HEK293T (cell line): ENCODE measurements at regions not wholly inside any gene's neighbourhood (a gene's known extent, or its start where the extent isn't known, plus 50 kb on each side); places are given as distances from the start of the nearest gene placed in this dataset.

ENCODE experiments used
- CTCF ChIA-PET: fragments of 350-600 bp; formaldehyde crosslinking; extraction: SDS; loops from one replicate; lab custom pipeline; 2021; ENCODE audit warnings: antibody characterized with exemption, inconsistent platforms; lab: Yijun Ruan, JAX
- POLR2A ChIA-PET: fragments of 350-600 bp; formaldehyde crosslinking; extraction: SDS; loops from one replicate; lab custom pipeline; 2020; ENCODE audit warnings: antibody characterized with exemption, inconsistent platforms; lab: Yijun Ruan, JAX
- DNase-seq: peaks from one replicate; pipeline ENCODE4 v3.0.0; 2012; ENCODE audit warnings: mixed read lengths; ENCODE audit errors: extremely low spot score
- ARNT ChIP-seq: fragments of 450-650 bp; IDR thresholded peaks from 2 replicates; pipeline ENCODE4 v1.6.1; 2017; ENCODE audit warnings: mild to moderate bottlenecking
- BHLHE40 ChIP-seq: fragments of 450-650 bp; IDR thresholded peaks from 2 replicates; pipeline ENCODE4 v1.6.1; 2016; ENCODE audit warnings: mild to moderate bottlenecking, moderate library complexity, borderline replicate concordance
- CTBP1 ChIP-seq: fragments of 450-650 bp; IDR thresholded peaks from 2 replicates; pipeline ENCODE4 v1.6.1; 2016; ENCODE audit warnings: borderline replicate concordance
- ELF4 ChIP-seq: fragments of 450-650 bp; IDR thresholded peaks from 2 replicates; pipeline ENCODE4 v1.6.1; 2017; ENCODE audit warnings: antibody characterized with exemption
- FOXA1 ChIP-seq: fragments of 450-650 bp; IDR thresholded peaks from 2 replicates; pipeline ENCODE4 v1.6.1; 2016; ENCODE audit warnings: mild to moderate bottlenecking
- FOXK2 ChIP-seq: fragments of 450-650 bp; IDR thresholded peaks from 2 replicates; pipeline ENCODE4 v1.6.1; 2016; ENCODE audit warnings: mild to moderate bottlenecking
- FOXM1 ChIP-seq: fragments of 450-650 bp; IDR thresholded peaks from 2 replicates; pipeline ENCODE4 v1.6.1; 2017; ENCODE audit warnings: mild to moderate bottlenecking, borderline replicate concordance
- HDGF ChIP-seq: fragments of 450-650 bp; IDR thresholded peaks from 2 replicates; pipeline ENCODE4 v1.6.1; 2017; ENCODE audit warnings: antibody characterized with exemption, borderline replicate concordance
- L3MBTL2 ChIP-seq: fragments of 450-650 bp; conservative IDR thresholded peaks from 2 replicates; pipeline ENCODE4 v1.6.1; 2016; ENCODE audit warnings: mild to moderate bottlenecking
- LEF1 ChIP-seq: fragments of 450-650 bp; IDR thresholded peaks from 2 replicates; pipeline ENCODE4 v1.6.1; 2017; ENCODE audit warnings: mild to moderate bottlenecking, borderline replicate concordance
- NFRKB ChIP-seq: fragments of 450-650 bp; IDR thresholded peaks from 2 replicates; pipeline ENCODE4 v1.6.1; 2016; ENCODE audit warnings: mild to moderate bottlenecking, moderate library complexity
- SP1 ChIP-seq: fragments of 450-650 bp; IDR thresholded peaks from 2 replicates; pipeline ENCODE4 v1.6.1; 2017
- SUZ12 ChIP-seq: fragments of 450-650 bp; IDR thresholded peaks from 2 replicates; pipeline ENCODE4 v1.6.1; 2016; ENCODE audit warnings: mild to moderate bottlenecking
- TARDBP ChIP-seq: fragments of 450-650 bp; IDR thresholded peaks from 2 replicates; pipeline ENCODE4 v1.6.1; 2016
- ZNF384 ChIP-seq: fragments of 450-650 bp; IDR thresholded peaks from 2 replicates; pipeline ENCODE4 v1.6.1; 2016
- TF ChIP-seq, protein P1 (sequence below): fragments of 450-650 bp; IDR thresholded peaks from 2 replicates; pipeline ENCODE4 v1.6.1; 2016

- ChIA-PET POLR2A (no interaction called here), CTCF (no interaction called here)
- no peak for TF ChIP-seq SP1
- TF ChIP-seq SUZ12, result no peak
- TF ChIP-seq BHLHE40, result no peak
- TF ChIP-seq NFRKB, result no peak
- no peak for TF ChIP-seq TARDBP
- TF ChIP-seq FOXK2, result no peak
- TF ChIP-seq FOXA1, result no peak
- no peak for TF ChIP-seq ELF4
- DNase-seq, result no peak
These were observed 86.1 kb downstream of the TMEM167A start for GRCh38 chr5:82991059-82991458.

DNA sequence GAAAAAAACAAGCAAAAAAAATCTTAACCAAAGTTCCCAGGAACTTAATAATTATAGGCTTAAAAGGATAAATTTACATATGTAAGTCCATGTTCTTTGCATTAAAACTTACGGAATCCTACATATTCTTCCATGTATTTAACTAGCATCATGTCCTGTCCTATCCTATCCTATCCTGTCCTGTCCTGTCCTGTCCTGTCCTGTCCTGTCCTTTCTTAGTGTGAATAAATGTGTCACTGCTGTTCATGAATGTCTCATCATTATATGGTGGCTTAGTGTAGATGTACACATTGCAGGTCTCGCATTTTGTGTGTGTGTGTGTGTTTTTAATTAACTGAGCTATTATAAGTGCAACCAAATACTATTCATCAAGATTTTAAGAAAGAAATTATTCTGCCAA lies 90.0 kb downstream of the TMEM167A start:
- POLR2A ChIA-PET, result no interaction called here

DNA sequence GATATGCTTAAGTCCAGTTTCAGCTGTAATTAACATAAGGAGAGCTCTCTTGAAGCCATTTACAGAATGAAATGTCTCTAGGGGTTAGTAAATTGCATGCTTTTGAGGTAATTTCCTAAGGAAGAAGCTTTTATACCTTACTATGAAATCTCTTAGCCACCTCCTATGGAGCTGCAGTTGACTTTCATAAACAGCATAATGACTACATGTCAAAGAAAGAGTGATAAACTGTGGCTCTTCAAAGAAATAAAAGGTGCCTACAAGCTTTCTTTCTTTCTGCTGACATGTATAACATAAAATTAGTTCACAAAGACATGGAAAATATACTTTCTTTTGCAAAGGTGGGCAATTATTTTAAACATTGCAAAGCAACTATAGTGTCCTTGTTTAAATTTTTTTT lies 90.8 kb downstream of the TMEM167A start:
- CTCF ChIA-PET, result interaction anchor here (0.7 kb wide), 1 partner anchor 222 kb away, joined by 10 read pairs; no protein-coding TSS in a partner anchor
- POLR2A ChIA-PET, result interaction anchor here (0.9 kb wide), 1 partner anchor 164 kb away, joined by 3 read pairs; no protein-coding TSS in a partner anchor
- TF ChIP-seq TARDBP, result no peak
- TF ChIP-seq HDGF, result no peak
- no peak for TF ChIP-seq FOXM1
- no peak for TF ChIP-seq SP1
- TF ChIP-seq NFRKB, result no peak
- TF ChIP-seq L3MBTL2, result no peak
- TF ChIP-seq FOXA1, result no peak
- TF ChIP-seq, protein P1, sequence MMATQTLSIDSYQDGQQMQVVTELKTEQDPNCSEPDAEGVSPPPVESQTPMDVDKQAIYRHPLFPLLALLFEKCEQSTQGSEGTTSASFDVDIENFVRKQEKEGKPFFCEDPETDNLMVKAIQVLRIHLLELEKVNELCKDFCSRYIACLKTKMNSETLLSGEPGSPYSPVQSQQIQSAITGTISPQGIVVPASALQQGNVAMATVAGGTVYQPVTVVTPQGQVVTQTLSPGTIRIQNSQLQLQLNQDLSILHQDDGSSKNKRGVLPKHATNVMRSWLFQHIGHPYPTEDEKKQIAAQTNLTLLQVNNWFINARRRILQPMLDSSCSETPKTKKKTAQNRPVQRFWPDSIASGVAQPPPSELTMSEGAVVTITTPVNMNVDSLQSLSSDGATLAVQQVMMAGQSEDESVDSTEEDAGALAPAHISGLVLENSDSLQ, result peak; percentile 84
- no peak for TF ChIP-seq SUZ12
- TF ChIP-seq LEF1, result no peak
- TF ChIP-seq BHLHE40, result no peak
- TF ChIP-seq ELF4, result no peak
- TF ChIP-seq FOXK2, result no peak
- peak; percentile 85 for TF ChIP-seq CTBP1
- peak; percentile 57; the same call in 1 of the 2 replicates for TF ChIP-seq ARNT
- TF ChIP-seq ZNF384, result no peak; the same call in 1 of the 2 replicates
- DNase-seq, result no peak

More for the DNA sequence above, 90.0 kb downstream of the TMEM167A start:
- TF ChIP-seq CTBP1, result no peak
- TF ChIP-seq, protein P1, result no peak
- no peak for TF ChIP-seq TARDBP
- no peak for TF ChIP-seq HDGF
- TF ChIP-seq SUZ12, result no peak
- CTCF ChIA-PET, result no interaction called here
- no peak for DNase-seq

DNA sequence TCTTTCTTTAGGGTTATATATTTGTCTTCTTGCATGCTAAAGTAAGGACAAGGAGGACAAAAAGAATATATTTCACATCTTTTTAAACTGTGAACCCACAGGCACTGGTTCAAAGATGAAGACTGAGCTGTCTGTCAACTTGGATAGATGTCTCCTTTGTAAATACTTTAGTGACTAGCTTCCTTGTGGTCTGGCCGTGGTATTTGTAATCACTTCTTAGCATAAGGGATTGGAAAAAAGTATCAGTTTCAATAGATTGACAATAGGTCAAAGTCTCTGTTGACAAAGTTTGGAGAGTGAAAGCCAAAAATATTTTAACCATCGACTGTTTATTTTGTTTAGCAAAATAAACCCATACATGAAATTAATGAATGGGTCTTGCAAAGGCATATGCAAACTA lies 91.4 kb downstream of the TMEM167A start:
- TF ChIP-seq FOXM1, result no peak
- TF ChIP-seq, protein P1, result peak; percentile 77
- no peak for TF ChIP-seq NFRKB
- no peak for TF ChIP-seq LEF1
- no peak for TF ChIP-seq FOXK2
- TF ChIP-seq HDGF, result no peak
- ChIA-PET CTCF (interaction anchor here (0.6 kb wide), 1 partner anchor 464 kb away, joined by 3 read pairs; no protein-coding TSS in a partner anchor), POLR2A (interaction anchor here (0.9 kb wide), 1 partner anchor 164 kb away, joined by 3 read pairs; no protein-coding TSS in a partner anchor)
- no peak for DNase-seq

DNA sequence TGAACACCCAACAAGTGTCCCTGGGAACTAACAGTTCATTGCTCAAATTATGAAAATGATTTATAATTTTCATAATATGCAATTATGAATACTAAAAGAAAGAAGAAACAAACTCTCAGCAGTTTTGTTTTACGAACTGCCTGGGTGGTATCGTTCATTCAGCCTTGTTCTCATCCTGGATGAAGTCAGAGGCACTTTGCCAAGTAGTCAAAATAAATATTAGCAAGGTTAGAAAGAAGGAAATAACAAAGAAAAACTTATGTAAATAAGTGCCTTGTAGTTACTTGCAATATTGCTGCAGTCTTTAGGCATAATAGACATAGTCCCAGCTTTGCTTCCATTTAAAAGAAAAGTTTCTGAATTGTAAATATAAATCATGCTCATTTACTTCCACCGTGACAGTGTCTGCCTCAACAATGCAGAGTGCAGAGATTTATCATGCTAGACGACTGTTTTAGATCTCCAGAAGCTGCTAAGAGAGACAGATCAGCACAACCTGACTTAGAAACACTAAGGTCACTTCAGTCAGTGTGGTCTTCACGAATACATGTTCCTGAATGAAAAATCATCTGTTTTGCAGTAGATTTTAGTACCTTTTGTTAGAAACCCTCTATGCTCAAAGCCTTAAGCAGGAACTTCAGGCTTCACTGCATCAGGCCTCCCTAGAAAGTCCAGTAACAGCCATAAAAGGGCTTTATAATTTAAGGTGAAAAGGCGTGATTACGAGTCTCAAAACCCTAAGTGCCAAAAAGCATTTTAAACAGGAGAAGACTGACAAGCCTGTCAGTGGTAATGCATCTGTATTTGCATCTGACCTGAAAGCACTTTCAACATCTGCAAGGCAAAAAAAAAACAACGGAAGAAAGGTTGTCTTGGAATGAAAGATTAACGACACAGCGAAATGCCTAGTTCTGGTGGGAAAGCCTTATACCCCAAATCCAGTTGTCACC lies 92.1 kb downstream of the TMEM167A start:
- ChIA-PET POLR2A (no interaction called here), CTCF (no interaction called here)
- TF ChIP-seq BHLHE40, result no peak
- TF ChIP-seq FOXK2, result no peak
- TF ChIP-seq FOXA1, result no peak
- TF ChIP-seq ELF4, result no peak
- TF ChIP-seq SUZ12, result no peak
- no peak for TF ChIP-seq FOXM1
- TF ChIP-seq, protein P1, result no peak
- no peak for TF ChIP-seq NFRKB
- no peak for TF ChIP-seq TARDBP
- no peak for TF ChIP-seq HDGF
- no peak for TF ChIP-seq ZNF384
- TF ChIP-seq CTBP1, result no peak
- TF ChIP-seq L3MBTL2, result no peak
- no peak for DNase-seq
